Neural cell (in vitro differentiated cells): ENCODE measurements at regions not wholly inside any gene's neighbourhood (a gene's known extent, or its start where the extent isn't known, plus 50 kb on each side); places are given as distances from the start of the nearest gene placed in this dataset.

Experiments used
- H2AFZ ChIP-seq: fragments of 200-600, 300-800 bp; sonication (generic), shearing (Covaris generic); 2 replicates; pipeline ENCODE4 v1.6.0; 2014; ENCODE audit warnings: low read depth, mild to moderate bottlenecking, antibody characterized with exemption, low read length, moderate library complexity
- H3F3A ChIP-seq: fragments of 200-600 bp; shearing (Covaris generic); 2 replicates; pipeline ENCODE4 v1.6.1; 2016; ENCODE audit warnings: mild to moderate bottlenecking, moderate library complexity, mixed read lengths, antibody characterized with exemption, low read length; ENCODE audit not compliant: insufficient read depth, poor library complexity, severe bottlenecking
- H3K27ac ChIP-seq: fragments of 200-600, 300-800 bp; sonication (generic), shearing (Covaris generic); 2 replicates; pipeline ENCODE4 v1.5.1; 2014; ENCODE audit warnings: mild to moderate bottlenecking, low read length, moderate library complexity
- H3K27me3 ChIP-seq: fragments of 300-800, 200-600 bp; sonication (generic), shearing (Covaris generic); 2 replicates; pipeline ENCODE4 v1.6.0; 2014; ENCODE audit warnings: mild to moderate bottlenecking, low read depth, low read length, moderate library complexity; ENCODE audit not compliant: insufficient read depth
- H3K36me3 ChIP-seq: fragments of 300-800, 200-600 bp; sonication (generic), shearing (Covaris generic); 2 replicates; pipeline ENCODE4 v1.5.1; 2014; ENCODE audit warnings: mild to moderate bottlenecking, antibody characterized with exemption, low read length, moderate library complexity; ENCODE audit not compliant: insufficient read depth
- H3K4me2 ChIP-seq: fragments of 300-800, 200-600 bp; sonication (generic), shearing (Covaris generic); 2 replicates; pipeline ENCODE4 v1.6.0; 2014; ENCODE audit warnings: mild to moderate bottlenecking, low read length
- H3K4me3 ChIP-seq: fragments of 300-800, 200-600 bp; sonication (generic), shearing (Covaris generic); 2 replicates; pipeline ENCODE4 v1.5.1; 2014; ENCODE audit warnings: mild to moderate bottlenecking, low read length, moderate library complexity
- H3K79me2 ChIP-seq: fragments of 200-600 bp; shearing (Covaris generic); replicated peaks from 2 replicates; pipeline ENCODE4 v1.6.0; 2014; ENCODE audit warnings: mild to moderate bottlenecking, low read length, moderate library complexity; ENCODE audit not compliant: insufficient read depth
- H3K9ac ChIP-seq: fragments of 300-800, 200-600 bp; sonication (generic), shearing (Covaris generic); 2 replicates; pipeline ENCODE4 v1.6.1; 2016; ENCODE audit warnings: mild to moderate bottlenecking, low read length, mixed read lengths
- H3K9me2 ChIP-seq: fragments of 200-600 bp; shearing (Covaris generic); 2 replicates; pipeline ENCODE4 v1.6.1; 2016; ENCODE audit warnings: mild to moderate bottlenecking, low read length, mixed read lengths; ENCODE audit not compliant: insufficient read depth
- H3K9me3 ChIP-seq: fragments of 200-600, 300-800 bp; sonication (generic), shearing (Covaris generic); 2 replicates; pipeline ENCODE4 v1.6.1; 2016; ENCODE audit warnings: mild to moderate bottlenecking, mixed run types, low read length, moderate library complexity, mixed read lengths
- H4K20me1 ChIP-seq: fragments of 200-600 bp; shearing (Covaris generic); 2 replicates; pipeline ENCODE4 v1.6.1; 2016; ENCODE audit warnings: mild to moderate bottlenecking, mixed run types; ENCODE audit not compliant: insufficient read depth
- EP300 ChIP-seq: fragments of 450-650 bp; conservative IDR thresholded peaks from 2 replicates; pipeline ENCODE4 v1.6.1; 2014; ENCODE audit warnings: antibody characterized with exemption, mild to moderate bottlenecking, moderate library complexity; ENCODE audit not compliant: poor library complexity, severe bottlenecking
- EZH2 ChIP-seq: fragments of 200-600, 300-800 bp; shearing (Covaris generic), sonication (generic); IDR thresholded peaks from 2 replicates; pipeline ENCODE4 v1.6.1; 2014; ENCODE audit warnings: antibody characterized with exemption, low read length, borderline replicate concordance, mild to moderate bottlenecking; ENCODE audit not compliant: insufficient read depth, poor library complexity, severe bottlenecking
- MXI1 ChIP-seq: fragments of 450-650 bp; conservative IDR thresholded peaks from 2 replicates; pipeline ENCODE4 v1.6.1; 2014; ENCODE audit warnings: antibody characterized with exemption, mild to moderate bottlenecking; ENCODE audit not compliant: poor library complexity, severe bottlenecking
- POLR2AphosphoS5 ChIP-seq: IDR thresholded peaks from 2 replicates; pipeline ENCODE4 v1.6.1; 2012
- RAD21 ChIP-seq: fragments of 450-650 bp; conservative IDR thresholded peaks from 2 replicates; pipeline ENCODE4 v1.6.1; 2014; ENCODE audit warnings: antibody characterized with exemption, mild to moderate bottlenecking, moderate library complexity
- REST ChIP-seq: IDR thresholded peaks from 2 replicates; pipeline ENCODE4 v1.6.1; 2012; ENCODE audit warnings: borderline replicate concordance
- SMC3 ChIP-seq: fragments of 450-650 bp; conservative IDR thresholded peaks from 2 replicates; pipeline ENCODE4 v1.6.1; 2014; ENCODE audit warnings: antibody characterized with exemption, mild to moderate bottlenecking, moderate library complexity; ENCODE audit not compliant: poor library complexity
- TAF1 ChIP-seq: IDR thresholded peaks from 2 replicates; pipeline ENCODE4 v1.6.1; 2012; ENCODE audit warnings: low read depth
- TF ChIP-seq, protein P1 (sequence below): fragments of 450-650 bp; IDR thresholded peaks from 2 replicates; pipeline ENCODE4 v1.5.1; 2014; ENCODE audit warnings: antibody characterized with exemption, mild to moderate bottlenecking, moderate library complexity; ENCODE audit not compliant: poor library complexity, severe bottlenecking

GRCh38 chr18:57910817-57911216, 107.7 kb upstream of the ATP8B1 start:
- no peaks in the 10 kb centered on the region for H3K36me3 ChIP-seq
- no peaks in the 10 kb centered on the region for H3K9me3 ChIP-seq
- no peak overlapping the region for H3K9ac ChIP-seq
- no peaks in the 10 kb centered on the region for H3K9me2 ChIP-seq
- no peaks in the 10 kb centered on the region for H3F3A ChIP-seq
- TF ChIP-seq, protein P1, sequence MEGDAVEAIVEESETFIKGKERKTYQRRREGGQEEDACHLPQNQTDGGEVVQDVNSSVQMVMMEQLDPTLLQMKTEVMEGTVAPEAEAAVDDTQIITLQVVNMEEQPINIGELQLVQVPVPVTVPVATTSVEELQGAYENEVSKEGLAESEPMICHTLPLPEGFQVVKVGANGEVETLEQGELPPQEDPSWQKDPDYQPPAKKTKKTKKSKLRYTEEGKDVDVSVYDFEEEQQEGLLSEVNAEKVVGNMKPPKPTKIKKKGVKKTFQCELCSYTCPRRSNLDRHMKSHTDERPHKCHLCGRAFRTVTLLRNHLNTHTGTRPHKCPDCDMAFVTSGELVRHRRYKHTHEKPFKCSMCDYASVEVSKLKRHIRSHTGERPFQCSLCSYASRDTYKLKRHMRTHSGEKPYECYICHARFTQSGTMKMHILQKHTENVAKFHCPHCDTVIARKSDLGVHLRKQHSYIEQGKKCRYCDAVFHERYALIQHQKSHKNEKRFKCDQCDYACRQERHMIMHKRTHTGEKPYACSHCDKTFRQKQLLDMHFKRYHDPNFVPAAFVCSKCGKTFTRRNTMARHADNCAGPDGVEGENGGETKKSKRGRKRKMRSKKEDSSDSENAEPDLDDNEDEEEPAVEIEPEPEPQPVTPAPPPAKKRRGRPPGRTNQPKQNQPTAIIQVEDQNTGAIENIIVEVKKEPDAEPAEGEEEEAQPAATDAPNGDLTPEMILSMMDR, result peak; percentile 11
- TF ChIP-seq MXI1, result no peak
- TF ChIP-seq SMC3, result no peak
- no peak for TF ChIP-seq POLR2AphosphoS5
- H3K27me3 ChIP-seq, result no peaks in the 10 kb centered on the region
- no peak overlapping the region for H3K4me3 ChIP-seq
- H2AFZ ChIP-seq, result no peak overlapping the region
- no peaks in the 10 kb centered on the region for H3K79me2 ChIP-seq
- H3K27ac ChIP-seq, result no peak overlapping the region
- H3K4me2 ChIP-seq, result no peak overlapping the region
- no peaks in the 10 kb centered on the region for H4K20me1 ChIP-seq

GRCh38 chr18:57910134-57910533, 107.0 kb upstream of the ATP8B1 start:
- no peaks in the 10 kb centered on the region for H3K27me3 ChIP-seq
- no peaks in the 10 kb centered on the region for H3K36me3 ChIP-seq
- no peak for TF ChIP-seq SMC3
- TF ChIP-seq, protein P1, result no peak
- no peaks in the 10 kb centered on the region for H4K20me1 ChIP-seq
- H3K4me2 ChIP-seq, result no peak overlapping the region
- H3K9me2 ChIP-seq, result no peaks in the 10 kb centered on the region
- no peak overlapping the region for H3K4me3 ChIP-seq
- no peak overlapping the region for H3K27ac ChIP-seq
- H3K79me2 ChIP-seq, result no peaks in the 10 kb centered on the region
- no peak overlapping the region for H3K9ac ChIP-seq
- no peak overlapping the region for H2AFZ ChIP-seq
- no peaks in the 10 kb centered on the region for H3K9me3 ChIP-seq
- H3F3A ChIP-seq, result no peaks in the 10 kb centered on the region

DNA sequence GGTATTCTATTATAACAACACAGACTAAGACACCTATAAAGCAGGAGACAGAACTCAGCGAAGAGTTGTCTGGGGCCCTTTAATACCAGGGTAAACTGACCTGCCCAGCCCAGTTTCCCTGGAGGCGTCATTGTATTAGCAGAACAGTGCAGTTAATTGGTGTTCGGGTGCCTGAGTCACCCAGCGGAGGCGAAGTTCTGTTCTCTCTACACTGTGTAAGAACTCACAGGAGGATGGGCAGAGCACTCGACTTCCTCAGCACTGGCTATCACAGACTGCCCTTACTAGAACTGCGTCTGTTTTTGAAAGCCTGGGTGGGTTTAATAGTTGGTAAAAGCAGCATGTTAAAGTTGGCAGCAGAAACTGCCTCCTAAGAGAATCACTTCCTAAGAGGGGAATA, 106.5 kb upstream of the ATP8B1 start:
- Histone ChIP-seq H3K4me2 (no peak overlapping the region), H2AFZ (no peak overlapping the region), H4K20me1 (no peaks in the 10 kb centered on the region), H3K79me2 (no peaks in the 10 kb centered on the region), H3K9ac (no peak overlapping the region), H3K27ac (no peak overlapping the region), H3K9me3 (no peaks in the 10 kb centered on the region), H3K36me3 (no peaks in the 10 kb centered on the region), H3F3A (no peaks in the 10 kb centered on the region), H3K4me3 (no peak overlapping the region), H3K9me2 (no peaks in the 10 kb centered on the region), H3K27me3 (no peaks in the 10 kb centered on the region)
- TF ChIP-seq REST, result no peak
- TF ChIP-seq EP300, result no peak
- no peak for TF ChIP-seq SMC3
- TF ChIP-seq MXI1, result no peak
- TF ChIP-seq, protein P1, result no peak
- TF ChIP-seq EZH2, result no peak
- no peak for TF ChIP-seq POLR2AphosphoS5
- no peak for TF ChIP-seq TAF1
- no peak for TF ChIP-seq RAD21
